Natural killer cell (primary cell): ENCODE measurements at regions not wholly inside any gene's neighbourhood (a gene's known extent, or its start where the extent isn't known, plus 50 kb on each side); places are given as distances from the start of the nearest gene placed in this dataset.

Experiments
- ATAC-seq, 3 donors: fragments of 150-1000 bp in 2 of 3; fragments of 200-7000 bp in 1 of 3; cut with Tn5 transposase; 1 replicate in 1 of 3; 2 replicates in 2 of 3; pipeline ENCODE4 v1.10.0; 2021; ENCODE audit warnings: mild to moderate bottlenecking in 2 of 3, moderate library complexity in 2 of 3
- DNase-seq, 2 donors: peaks; one replicate each; pipeline versions ENCODE4 v3.0.0 to v3.0.0-alpha.2; 2013 to 2021; ENCODE audit warnings: mixed read lengths in 1 of 2
- H3K27ac ChIP-seq: one replicate; pipeline ENCODE4 v1.5.1; 2013; ENCODE audit warnings: mild to moderate bottlenecking, low read length
- H3K27me3 ChIP-seq: one replicate; pipeline ENCODE4 v1.6.1; 2013; ENCODE audit warnings: low read length; ENCODE audit not compliant: control insufficient read depth, insufficient read depth
- H3K36me3 ChIP-seq: one replicate; pipeline ENCODE4 v1.6.1; 2013; ENCODE audit warnings: low read length; ENCODE audit not compliant: control insufficient read depth, insufficient read depth
- H3K4me1 ChIP-seq: one replicate; pipeline ENCODE4 v1.6.1; 2013; ENCODE audit warnings: low read length; ENCODE audit not compliant: control insufficient read depth, insufficient read depth
- H3K4me3 ChIP-seq: one replicate; pipeline ENCODE4 v1.5.1; 2013; ENCODE audit warnings: low read length
- H3K9me3 ChIP-seq: one replicate; pipeline ENCODE4 v1.6.1; 2013; ENCODE audit warnings: low read length; ENCODE audit not compliant: control insufficient read depth, insufficient read depth
- H3K27ac Mint-ChIP-seq, 2 donors: one replicate each; pipeline ENCODE4 v1.8.0; 2022; ENCODE audit warnings: mild to moderate bottlenecking in 2 of 2, mixed read lengths in 2 of 2, moderate library complexity in 1 of 2
- H3K27me3 Mint-ChIP-seq, 2 donors: one replicate each; pipeline ENCODE4 v1.8.0; 2022; ENCODE audit warnings: low read depth in 2 of 2, mixed read lengths in 2 of 2
- H3K36me3 Mint-ChIP-seq: one replicate; pipeline ENCODE4 v1.8.0; 2022; ENCODE audit warnings: mixed read lengths
- H3K4me1 Mint-ChIP-seq, 2 donors: one replicate each; pipeline ENCODE4 v1.8.0; 2022; ENCODE audit warnings: mixed read lengths in 2 of 2
- H3K4me3 Mint-ChIP-seq: one replicate; pipeline ENCODE4 v1.8.0; 2022; ENCODE audit warnings: mild to moderate bottlenecking, moderate library complexity, mixed read lengths
- H3K9me3 Mint-ChIP-seq, 2 donors: one replicate each; pipeline ENCODE4 v1.8.0; 2022; ENCODE audit warnings: mixed read lengths in 2 of 2
- CTCF ChIP-seq: fragments of 200-600 bp; IDR thresholded peaks from one replicate; pipeline ENCODE4 v1.8.0; 2022; ENCODE audit warnings: antibody characterized with exemption
- WGBS: methylation state at CpG from one replicate; pipeline ENCODE4 v1.1.7; 2013; ENCODE audit warnings: missing lambda C conversion rate; ENCODE audit not compliant: insufficient coverage; 5-methylcytosine and 5-hydroxymethylcytosine counted together
- intact Hi-C: fragments of 100-400 bp; cut with micrococcal nuclease; formaldehyde crosslinking; loops from one replicate; pipeline ENCODE4 v1.14.2; 2022

- intact Hi-C loops: no loop called here
- H3K27ac Mint-ChIP-seq: no peak overlapping the region
- no peaks in the 10 kb centered on the region for H3K36me3 Mint-ChIP-seq
- no peaks in the 10 kb centered on the region for H3K4me1 Mint-ChIP-seq
- Histone ChIP-seq H3K4me1 (no peaks in the 10 kb centered on the region), H3K36me3 (no peaks in the 10 kb centered on the region), H3K9me3 (peaks cover 2% of the 10 kb centered on the region), H3K27ac (no peak overlapping the region), H3K27me3 (no peaks in the 10 kb centered on the region), H3K4me3 (no peak overlapping the region)
- peaks cover 2 to 9% of the 10 kb centered on the region in 2 donors for H3K9me3 Mint-ChIP-seq
- H3K4me3 Mint-ChIP-seq: no peak overlapping the region
- DNase-seq: no peak
- H3K27me3 Mint-ChIP-seq: no peaks in the 10 kb centered on the region
- TF ChIP-seq CTCF: no peak
- 97% methylated on average over 2 of the region's 3 CpGs for WGBS
- ATAC-seq: no peak
Measured at GRCh38 chr2:107148055-107148454, 262.1 kb upstream of the ST6GAL2 start.

- no peaks in the 10 kb centered on the region for H3K4me1 Mint-ChIP-seq
- ATAC-seq: no peak
Measured at GRCh38 chr2:107148496-107148895, 262.5 kb upstream of the ST6GAL2 start.

GRCh38 chr2:107160640-107161239 lies 274.8 kb upstream of the ST6GAL2 start:
- Histone ChIP-seq H3K9me3 (peaks cover 4% of the 10 kb centered on the region), H3K27me3 (no peaks in the 10 kb centered on the region), H3K27ac (no peak overlapping the region), H3K4me3 (no peak overlapping the region), H3K4me1 (no peaks in the 10 kb centered on the region), H3K36me3 (no peaks in the 10 kb centered on the region)
- DNase-seq (no peak), ATAC-seq (no peak)
- H3K9me3 Mint-ChIP-seq: peaks cover 10 to 12% of the 10 kb centered on the region in 2 donors
- 89% methylated on average over 4 of the region's 5 CpGs for WGBS
- intact Hi-C loops: no loop called here
- peaks cover 13% of the 10 kb centered on the region for H3K36me3 Mint-ChIP-seq
- no peaks in the 10 kb centered on the region for H3K4me1 Mint-ChIP-seq
- H3K27ac Mint-ChIP-seq: no peak overlapping the region
- H3K4me3 Mint-ChIP-seq: no peak overlapping the region
- no peak for TF ChIP-seq CTCF
- no peaks in the 10 kb centered on the region for H3K27me3 Mint-ChIP-seq

More at GRCh38 chr2:107148496-107148895, 262.5 kb upstream of the ST6GAL2 start:
- intact Hi-C loops: no loop called here
- H3K4me3 ChIP-seq: no peak overlapping the region
- H3K4me3 Mint-ChIP-seq: no peak overlapping the region
- no peaks in the 10 kb centered on the region for H3K4me1 ChIP-seq
- H3K27me3 ChIP-seq: no peaks in the 10 kb centered on the region
- H3K27me3 Mint-ChIP-seq: no peaks in the 10 kb centered on the region
- H3K36me3 Mint-ChIP-seq: no peaks in the 10 kb centered on the region
- WGBS: 86% methylated on average over 3 of the region's 3 CpGs
- H3K9me3 ChIP-seq: peaks cover 2% of the 10 kb centered on the region
- no peaks in the 10 kb centered on the region for H3K36me3 ChIP-seq
- no peak overlapping the region for H3K27ac Mint-ChIP-seq
- DNase-seq: no peak
- peaks cover 2 to 9% of the 10 kb centered on the region in 2 donors for H3K9me3 Mint-ChIP-seq
- TF ChIP-seq CTCF: no peak
- no peak overlapping the region for H3K27ac ChIP-seq

- intact Hi-C loops: no loop called here
- no peak overlapping the region for H3K4me3 Mint-ChIP-seq
- no peaks in the 10 kb centered on the region for H3K4me1 ChIP-seq
- H3K27me3 ChIP-seq: no peaks in the 10 kb centered on the region
- peaks cover 10 to 12% of the 10 kb centered on the region in 2 donors for H3K9me3 Mint-ChIP-seq
- H3K9me3 ChIP-seq: no peaks in the 10 kb centered on the region
- H3K4me1 Mint-ChIP-seq: no peaks in the 10 kb centered on the region
- TF ChIP-seq CTCF: no peak
- no peak for ATAC-seq
- H3K4me3 ChIP-seq: no peak overlapping the region
- H3K27ac Mint-ChIP-seq: no peak overlapping the region
- no peaks in the 10 kb centered on the region for H3K27me3 Mint-ChIP-seq
- H3K36me3 ChIP-seq: no peaks in the 10 kb centered on the region
- H3K27ac ChIP-seq: no peak overlapping the region
- DNase-seq: no peak
- H3K36me3 Mint-ChIP-seq: no peaks in the 10 kb centered on the region
- 82% methylated on average over 5 of the region's 5 CpGs for WGBS
Measured at GRCh38 chr2:107168141-107168540, 282.2 kb upstream of the ST6GAL2 start.
